Keratinocyte (primary cell): ENCODE measurements at regions not wholly inside any gene's neighbourhood (a gene's known extent, or its start where the extent isn't known, plus 50 kb on each side); places are given as distances from the start of the nearest gene placed in this dataset.

Source experiments
- CTCF ChIP-seq, 3 experiments: IDR thresholded peaks in 1 of 3; conservative IDR thresholded peaks in 1 of 3; optimal IDR thresholded peaks in 1 of 3; 2 replicates in 2 of 3; 3 replicates in 1 of 3; pipeline versions ENCODE3 to v1.5.1; 2011; ENCODE audit warnings: low read length in 3 of 3, mild to moderate bottlenecking in 3 of 3, moderate library complexity in 2 of 3, control low read depth in 1 of 3, inconsistent platforms in 1 of 3; ENCODE audit not compliant: insufficient read depth in 2 of 3; ENCODE audit errors: extremely low read depth in 1 of 3
- EZH2 ChIP-seq: IDR thresholded peaks from one replicate; pipeline ENCODE4 v1.6.1; 2012; ENCODE audit warnings: inconsistent platforms, mild to moderate bottlenecking, low read length, moderate library complexity

GRCh38 chr20:40617594-40617993, 71.4 kb downstream of the MAFB start:
- no peak for TF ChIP-seq CTCF (optimal IDR thresholded peaks at IDR 0.05 in 1 of 3, IDR thresholded peaks at IDR 0.05 in 1 of 3, conservative IDR thresholded peaks at IDR 0.05 in 1 of 3; ENCODE audit: extremely low read depth in 1 of 3, insufficient read depth in 2 of 3, low read length in 3 of 3)
- TF ChIP-seq EZH2 = no peak
